ENCODE measurements at regions not wholly inside any gene's neighbourhood (a gene's known extent, or its start where the extent isn't known, plus 50 kb on each side); places are given as distances from the start of the nearest gene placed in this dataset.
A peak's percentile ranks its signal among the peaks of the same experiment; 100 is the strongest.

DNA sequence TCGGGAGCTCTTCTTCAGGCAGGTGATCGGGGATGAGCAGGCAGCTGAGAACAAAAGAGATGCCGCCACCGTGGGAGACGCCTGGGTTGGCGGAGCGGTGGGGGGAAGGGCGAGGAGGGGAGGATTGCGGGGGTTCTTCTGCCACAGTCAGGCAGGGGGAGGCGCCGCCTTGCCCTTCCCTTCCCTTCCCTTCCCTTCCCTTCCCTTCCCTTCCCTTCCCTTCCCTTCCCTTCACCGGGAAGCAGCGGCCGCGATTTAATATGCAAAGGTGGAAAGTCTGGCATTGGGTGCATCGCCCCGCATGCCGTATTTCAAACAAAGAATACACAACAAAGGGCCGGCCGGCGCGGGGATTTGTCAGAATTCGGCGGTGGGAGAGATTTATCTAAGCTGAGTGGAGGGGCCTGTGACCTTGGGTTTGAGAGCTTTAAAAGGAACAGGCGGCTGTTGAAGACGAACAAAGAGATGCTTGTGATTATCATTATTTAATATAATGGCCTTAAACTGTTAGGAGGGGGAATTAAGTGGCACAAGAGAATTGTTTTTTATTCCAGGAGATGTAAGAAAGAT lies 262.3 kb upstream of the TNRC6C start:
- H3K9me3 ChIP-seq (ENCODE audit: control insufficient read depth in 1 of 2, insufficient read depth in 1 of 2, low read length in 2 of 2): no peaks in the 10 kb centered on the region
- Mint-ChIP-seq H3K27me3 (no peaks in the 10 kb centered on the region), H3K27ac (no peak overlapping the region), H3K9me3 (no peaks in the 10 kb centered on the region), H3K4me1 (ENCODE audit: low read depth) (peaks cover 44% of the 10 kb centered on the region), H3K36me3 (ENCODE audit: low read depth) (no peaks in the 10 kb centered on the region), H3K4me3 (peak overlapping the region; percentile 70)
- peaks cover 41% of the 10 kb centered on the region for H3K4me1 ChIP-seq (ENCODE audit: insufficient read depth, low read length)
- CTCF ChIA-PET: no interaction called here
- ATAC-seq (ENCODE audit: poor library complexity) (no peak), DNase-seq (peak in 1 of 14 experiments; percentile 20)
- POLR2A ChIA-PET: interaction anchor here (1.1 to 2.3 kb wide), 3 partner anchors 29 to 262 kb away, joined by 3 to 12 read pairs (median 5); partner anchors contain the start of gene TNRC6C
- H3K27ac ChIP-seq (ENCODE audit: low read depth in 1 of 2, low read length in 2 of 2): no peak overlapping the region
- H3K36me3 ChIP-seq (ENCODE audit: insufficient read depth, low read length): no peaks in the 10 kb centered on the region
- intact Hi-C loops (cut with DNase I, micrococcal nuclease): loop anchor here in 1 of 2 experiments (10.0 kb wide), 1 partner anchor 51 kb away; no protein-coding TSS in a partner anchor
- H3K4me3 ChIP-seq (ENCODE audit: low read length): no peak overlapping the region
- TF ChIP-seq, protein P1, sequence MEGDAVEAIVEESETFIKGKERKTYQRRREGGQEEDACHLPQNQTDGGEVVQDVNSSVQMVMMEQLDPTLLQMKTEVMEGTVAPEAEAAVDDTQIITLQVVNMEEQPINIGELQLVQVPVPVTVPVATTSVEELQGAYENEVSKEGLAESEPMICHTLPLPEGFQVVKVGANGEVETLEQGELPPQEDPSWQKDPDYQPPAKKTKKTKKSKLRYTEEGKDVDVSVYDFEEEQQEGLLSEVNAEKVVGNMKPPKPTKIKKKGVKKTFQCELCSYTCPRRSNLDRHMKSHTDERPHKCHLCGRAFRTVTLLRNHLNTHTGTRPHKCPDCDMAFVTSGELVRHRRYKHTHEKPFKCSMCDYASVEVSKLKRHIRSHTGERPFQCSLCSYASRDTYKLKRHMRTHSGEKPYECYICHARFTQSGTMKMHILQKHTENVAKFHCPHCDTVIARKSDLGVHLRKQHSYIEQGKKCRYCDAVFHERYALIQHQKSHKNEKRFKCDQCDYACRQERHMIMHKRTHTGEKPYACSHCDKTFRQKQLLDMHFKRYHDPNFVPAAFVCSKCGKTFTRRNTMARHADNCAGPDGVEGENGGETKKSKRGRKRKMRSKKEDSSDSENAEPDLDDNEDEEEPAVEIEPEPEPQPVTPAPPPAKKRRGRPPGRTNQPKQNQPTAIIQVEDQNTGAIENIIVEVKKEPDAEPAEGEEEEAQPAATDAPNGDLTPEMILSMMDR (IDR thresholded peaks at IDR 0.05): no peak
- H3K27me3 ChIP-seq (ENCODE audit: control insufficient read depth in 1 of 2, insufficient read depth in 2 of 2, low read length in 2 of 2): peaks cover 5% of the 10 kb centered on the region in 2 experiments

DNA sequence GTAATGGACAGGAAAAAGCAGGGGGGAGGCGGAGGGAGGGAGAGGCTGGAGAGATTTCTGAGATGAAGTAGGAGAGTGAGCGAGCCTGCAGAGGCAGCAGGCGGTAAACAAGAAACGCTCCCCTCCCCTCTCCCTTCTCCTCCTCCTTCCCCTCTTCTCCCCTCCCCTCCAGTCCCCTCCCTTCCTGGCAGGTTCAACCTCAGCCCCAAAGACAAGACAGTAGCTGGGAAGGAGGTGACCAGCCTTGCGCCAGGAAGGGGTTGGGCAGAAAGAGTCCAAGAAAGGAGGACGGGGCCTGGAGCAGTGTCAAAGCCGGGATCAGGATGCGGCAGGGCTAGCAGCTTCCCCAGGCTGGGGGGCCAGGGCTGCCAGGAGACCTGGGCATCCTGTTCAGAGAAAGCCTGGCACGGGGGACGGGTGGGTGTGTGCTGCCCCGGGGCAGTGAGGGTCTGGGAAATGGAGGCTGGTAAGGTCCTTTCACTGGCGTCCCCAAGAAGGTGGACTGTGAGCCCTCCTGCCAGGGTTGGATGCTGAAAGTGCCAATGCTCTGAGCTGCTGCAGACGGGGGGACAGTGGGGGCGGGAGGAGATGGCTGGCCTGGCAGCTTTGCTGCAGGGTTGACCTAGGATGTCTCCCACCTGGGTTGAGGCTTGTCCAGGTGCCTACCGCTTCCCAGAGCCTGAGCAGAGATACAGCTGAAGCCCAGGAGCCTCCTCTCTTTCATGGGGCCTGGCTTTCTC lies 261.6 kb upstream of the TNRC6C start:
- H3K4me1 Mint-ChIP-seq (ENCODE audit: low read depth): peaks cover 40% of the 10 kb centered on the region
- Histone ChIP-seq H3K4me1 (ENCODE audit: insufficient read depth, low read length) (peaks cover 34% of the 10 kb centered on the region), H3K4me3 (ENCODE audit: low read length) (no peak overlapping the region), H3K27ac (ENCODE audit: low read depth in 1 of 2, low read length in 2 of 2) (no peak overlapping the region), H3K27me3 (ENCODE audit: control insufficient read depth in 1 of 2, insufficient read depth in 2 of 2, low read length in 2 of 2) (peaks cover 5% of the 10 kb centered on the region in 2 experiments), H3K9me3 (ENCODE audit: control insufficient read depth in 1 of 2, insufficient read depth in 1 of 2, low read length in 2 of 2) (peaks cover 1 to 4% of the 10 kb centered on the region in 2 experiments), H3K36me3 (ENCODE audit: insufficient read depth, low read length) (no peaks in the 10 kb centered on the region)
- CTCF ChIA-PET: no interaction called here
- ATAC-seq (ENCODE audit: poor library complexity) (peak; percentile 49), DNase-seq (peak in 2 of 14 experiments; percentile 8 to 14)
- TF ChIP-seq, protein P1 (IDR thresholded peaks at IDR 0.05): no peak
- no peaks in the 10 kb centered on the region for H3K27me3 Mint-ChIP-seq
- intact Hi-C loops (cut with DNase I, micrococcal nuclease): loop anchor here in 1 of 2 experiments (10.0 kb wide), 1 partner anchor 52 kb away; no protein-coding TSS in a partner anchor
- H3K4me3 Mint-ChIP-seq: no peak overlapping the region
- POLR2A ChIA-PET: interaction anchor here (1.1 to 2.3 kb wide), 3 partner anchors 30 to 261 kb away, joined by 3 to 12 read pairs (median 5); partner anchors contain the start of gene TNRC6C
- no peaks in the 10 kb centered on the region for H3K36me3 Mint-ChIP-seq (ENCODE audit: low read depth)
- H3K27ac Mint-ChIP-seq: no peak overlapping the region
- peaks cover 2% of the 10 kb centered on the region for H3K9me3 Mint-ChIP-seq

DNA sequence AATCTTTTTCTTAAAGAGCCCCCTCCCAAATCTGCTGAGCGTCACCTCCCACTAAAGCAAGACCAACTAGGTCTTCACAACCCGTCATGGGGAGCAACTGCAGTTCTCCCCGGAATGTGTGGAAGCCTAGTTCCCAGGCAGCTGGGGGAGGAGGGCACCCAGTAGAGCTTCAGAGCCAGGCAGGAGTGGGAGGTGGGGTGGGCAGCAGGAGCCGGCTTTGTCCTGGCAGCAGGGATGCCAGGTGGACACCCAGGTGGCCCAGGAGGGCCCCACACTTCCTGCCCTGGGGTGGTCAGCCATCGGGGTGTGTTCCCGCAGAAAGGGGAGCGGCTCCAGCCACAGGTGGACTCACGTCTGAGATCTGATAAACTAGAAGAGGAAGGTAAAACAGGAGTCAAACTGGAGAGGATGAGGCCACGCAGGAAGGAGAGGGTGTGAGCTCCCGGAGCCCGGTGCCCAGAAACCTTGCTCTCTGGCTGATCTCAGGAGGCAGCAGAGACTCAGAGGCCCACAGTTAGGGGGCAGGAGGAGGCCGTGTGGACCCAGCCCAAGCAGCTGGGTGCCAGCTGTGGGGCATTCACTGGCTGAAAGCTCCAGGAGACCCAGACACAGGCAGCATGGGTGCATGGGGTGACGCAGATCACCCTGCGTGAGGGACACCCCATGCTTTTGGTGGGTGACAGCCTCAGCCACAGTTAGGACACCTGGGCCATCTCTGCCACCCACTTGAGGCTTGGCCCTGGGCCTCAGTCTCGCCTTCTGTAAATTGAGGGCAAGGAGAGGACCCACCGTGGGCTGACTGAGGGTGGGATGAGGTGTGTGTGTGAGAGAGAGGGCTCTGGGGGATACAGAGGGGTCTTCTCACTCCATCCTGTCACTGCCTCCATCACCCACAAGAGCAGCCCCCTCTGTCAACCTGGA lies 260.8 kb upstream of the TNRC6C start:
- ATAC-seq (ENCODE audit: poor library complexity): no peak
- H3K36me3 Mint-ChIP-seq (ENCODE audit: low read depth): no peaks in the 10 kb centered on the region
- Histone ChIP-seq H3K27ac (ENCODE audit: low read depth in 1 of 2, low read length in 2 of 2) (no peak overlapping the region), H3K4me1 (ENCODE audit: insufficient read depth, low read length) (peaks cover 26% of the 10 kb centered on the region), H3K27me3 (ENCODE audit: control insufficient read depth in 1 of 2, insufficient read depth in 2 of 2, low read length in 2 of 2) (peaks cover 5% of the 10 kb centered on the region in 2 experiments), H3K4me3 (ENCODE audit: low read length) (no peak overlapping the region), H3K36me3 (ENCODE audit: insufficient read depth, low read length) (no peaks in the 10 kb centered on the region), H3K9me3 (ENCODE audit: control insufficient read depth in 1 of 2, insufficient read depth in 1 of 2, low read length in 2 of 2) (peaks cover 8 to 9% of the 10 kb centered on the region in 2 experiments)
- POLR2A ChIA-PET: interaction anchor here (2.3 kb wide), 1 partner anchor 260 kb away, joined by 12 read pairs; the partner anchor contains the start of gene TNRC6C
- TF ChIP-seq, protein P1 (IDR thresholded peaks at IDR 0.05): no peak
- no peak overlapping the region for H3K4me3 Mint-ChIP-seq
- H3K27ac Mint-ChIP-seq: no peak overlapping the region
- peaks cover 5% of the 10 kb centered on the region for H3K9me3 Mint-ChIP-seq
- H3K4me1 Mint-ChIP-seq (ENCODE audit: low read depth): peaks cover 33% of the 10 kb centered on the region
- no peak for DNase-seq
- CTCF ChIA-PET: no interaction called here
- intact Hi-C loops (cut with DNase I, micrococcal nuclease): loop anchor here in 1 of 2 experiments (10.0 kb wide), 1 partner anchor 53 kb away; no protein-coding TSS in a partner anchor
- no peaks in the 10 kb centered on the region for H3K27me3 Mint-ChIP-seq
